GM12875 (cell line): ENCODE measurements at regions not wholly inside any gene's neighbourhood (a gene's known extent, or its start where the extent isn't known, plus 50 kb on each side); places are given as distances from the start of the nearest gene placed in this dataset.

Experiments
- H3K4me3 ChIP-seq: one replicate; pipeline ENCODE4 v1.5.1; 2011; ENCODE audit warnings: low read depth, low read length, control low read depth
- TF ChIP-seq, protein P1 (sequence below): IDR thresholded peaks from 2 replicates; pipeline ENCODE4 v1.5.1; 2011; ENCODE audit warnings: low read depth, mild to moderate bottlenecking, control low read depth, inconsistent platforms, low read length, moderate library complexity, borderline replicate concordance; ENCODE audit not compliant: insufficient read depth

DNA sequence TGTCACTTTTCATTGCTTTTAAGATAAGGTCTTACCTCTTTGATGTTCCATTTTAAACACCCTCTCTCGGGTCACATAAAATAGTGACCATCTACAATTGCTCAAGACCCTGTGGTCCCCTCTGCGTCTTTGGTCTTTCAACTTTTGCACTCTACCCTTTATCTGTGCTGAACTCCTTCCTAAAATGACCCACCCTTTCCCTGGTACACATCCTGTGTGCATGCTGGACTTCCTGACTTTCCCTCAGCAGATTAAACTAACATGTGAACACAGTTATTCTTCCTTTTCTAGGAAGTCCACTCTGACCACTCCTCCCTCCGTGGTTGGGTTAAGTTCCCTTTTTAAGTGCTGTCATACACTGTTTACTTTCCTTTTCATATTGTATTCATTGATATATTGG, 414.2 kb downstream of the GABRB3 start:
- TF ChIP-seq, protein P1, sequence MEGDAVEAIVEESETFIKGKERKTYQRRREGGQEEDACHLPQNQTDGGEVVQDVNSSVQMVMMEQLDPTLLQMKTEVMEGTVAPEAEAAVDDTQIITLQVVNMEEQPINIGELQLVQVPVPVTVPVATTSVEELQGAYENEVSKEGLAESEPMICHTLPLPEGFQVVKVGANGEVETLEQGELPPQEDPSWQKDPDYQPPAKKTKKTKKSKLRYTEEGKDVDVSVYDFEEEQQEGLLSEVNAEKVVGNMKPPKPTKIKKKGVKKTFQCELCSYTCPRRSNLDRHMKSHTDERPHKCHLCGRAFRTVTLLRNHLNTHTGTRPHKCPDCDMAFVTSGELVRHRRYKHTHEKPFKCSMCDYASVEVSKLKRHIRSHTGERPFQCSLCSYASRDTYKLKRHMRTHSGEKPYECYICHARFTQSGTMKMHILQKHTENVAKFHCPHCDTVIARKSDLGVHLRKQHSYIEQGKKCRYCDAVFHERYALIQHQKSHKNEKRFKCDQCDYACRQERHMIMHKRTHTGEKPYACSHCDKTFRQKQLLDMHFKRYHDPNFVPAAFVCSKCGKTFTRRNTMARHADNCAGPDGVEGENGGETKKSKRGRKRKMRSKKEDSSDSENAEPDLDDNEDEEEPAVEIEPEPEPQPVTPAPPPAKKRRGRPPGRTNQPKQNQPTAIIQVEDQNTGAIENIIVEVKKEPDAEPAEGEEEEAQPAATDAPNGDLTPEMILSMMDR, result no peak
- H3K4me3 ChIP-seq, result no peak overlapping the region

DNA sequence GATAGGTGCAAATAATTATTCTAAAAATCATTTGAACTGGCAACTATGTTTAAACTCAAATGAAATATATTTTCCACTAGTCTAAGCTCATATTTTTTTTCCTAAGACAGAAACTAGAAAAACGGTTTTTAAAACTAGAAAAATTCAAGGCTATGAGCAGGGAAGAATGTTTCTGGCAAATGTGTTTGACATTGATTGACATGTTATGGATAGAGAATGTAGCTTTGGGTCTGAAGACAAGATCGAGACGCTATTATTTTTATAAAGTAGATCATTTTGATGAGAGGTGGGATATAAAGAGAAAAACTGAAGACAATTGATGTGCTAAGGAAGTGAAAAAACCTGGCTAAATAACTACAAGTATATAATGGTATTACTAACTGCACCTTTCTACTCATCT, 415.2 kb downstream of the GABRB3 start:
- TF ChIP-seq, protein P1, result no peak
- no peak overlapping the region for H3K4me3 ChIP-seq

DNA sequence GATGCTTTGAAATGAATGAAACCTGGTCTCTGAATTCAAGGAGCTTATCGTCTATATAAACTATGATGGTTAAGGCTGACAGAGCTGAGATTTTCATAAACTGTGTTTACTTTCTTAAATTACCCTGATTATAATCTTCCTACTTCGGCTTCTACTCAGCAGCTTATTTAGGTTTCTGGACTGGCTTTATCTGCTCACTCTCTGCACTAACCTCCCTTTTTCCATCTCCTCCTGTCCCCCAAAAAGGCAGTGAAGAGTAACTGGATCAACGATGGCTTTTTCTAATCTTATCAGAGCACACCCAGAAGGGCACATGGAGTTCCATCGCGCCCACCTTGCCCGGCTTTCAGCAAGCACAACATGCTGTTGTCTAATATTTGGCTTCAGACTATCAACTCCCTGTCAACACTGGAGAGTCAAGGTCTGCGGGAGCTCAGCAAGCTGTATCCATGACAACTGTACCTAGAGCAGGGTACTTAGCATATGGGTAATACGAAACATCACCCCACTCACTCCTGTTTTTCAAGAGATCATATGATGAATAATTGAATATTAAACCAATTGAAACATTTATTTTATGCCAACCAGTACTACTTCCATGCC, 417.3 kb downstream of the GABRB3 start:
- TF ChIP-seq, protein P1, result no peak
- no peak overlapping the region for H3K4me3 ChIP-seq

DNA sequence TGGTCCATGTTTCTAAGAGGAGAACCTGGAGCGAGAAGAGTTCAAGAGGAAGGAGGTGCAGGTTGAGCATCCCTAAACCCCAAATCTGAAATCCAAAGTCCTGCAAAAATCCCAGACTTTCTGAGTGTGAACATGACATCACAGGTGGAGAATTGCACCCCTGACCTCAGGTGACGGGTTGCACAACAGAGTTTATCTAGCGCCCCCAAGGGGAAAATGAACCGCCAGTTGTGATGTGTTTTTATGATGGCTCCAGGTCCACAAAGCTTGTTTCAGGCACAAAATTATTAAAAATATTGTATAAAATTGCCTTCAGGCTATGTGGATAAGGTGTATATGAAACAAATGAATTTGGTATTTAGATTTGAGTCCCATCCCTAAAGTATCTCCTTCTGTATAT, 420.0 kb downstream of the GABRB3 start:
- H3K4me3 ChIP-seq, result no peak overlapping the region

DNA sequence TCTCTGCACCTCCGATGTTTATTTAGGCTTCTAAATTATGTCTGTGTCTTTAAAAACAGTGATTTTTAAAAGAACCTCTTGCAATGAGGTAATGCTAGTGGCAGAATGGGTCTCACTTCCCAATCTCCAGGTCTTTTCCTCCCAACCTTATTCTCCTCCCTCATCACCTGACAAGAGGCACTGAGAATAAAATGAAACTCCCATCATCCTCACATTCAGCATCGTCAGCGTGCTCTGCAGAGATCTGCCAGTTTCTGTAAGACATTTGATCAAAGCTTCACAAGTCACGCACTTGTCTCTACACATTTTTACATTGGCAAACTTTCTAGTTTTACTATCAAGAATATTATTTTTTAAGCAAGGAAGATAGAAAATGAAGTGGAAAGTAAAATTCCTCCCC, 420.5 kb downstream of the GABRB3 start:
- no peak overlapping the region for H3K4me3 ChIP-seq
- TF ChIP-seq, protein P1, result no peak

More for the DNA sequence above, 420.0 kb downstream of the GABRB3 start:
- TF ChIP-seq, protein P1, result no peak

GRCh38 chr15:26325495-26325894, 447.4 kb downstream of the GABRB3 start:
- TF ChIP-seq, protein P1, result no peak
- no peak overlapping the region for H3K4me3 ChIP-seq

GRCh38 chr15:26323566-26323965, 449.3 kb downstream of the GABRB3 start:
- TF ChIP-seq, protein P1, result no peak

More at GRCh38 chr15:26323566-26323965, 449.3 kb downstream of the GABRB3 start:
- no peak overlapping the region for H3K4me3 ChIP-seq
